Transverse colon (tissue), 4 donors: ENCODE measurements at regions not wholly inside any gene's neighbourhood (a gene's known extent, or its start where the extent isn't known, plus 50 kb on each side); places are given as distances from the start of the nearest gene placed in this dataset.

ENCODE experiments used
- DNase-seq: peaks from one replicate; pipeline ENCODE4 v3.0.0-alpha.2; 2019
- H3K27ac ChIP-seq, 4 donors: fragments of 200-600 bp; sonication (generic); 2 replicates each; pipeline ENCODE4 v1.5.1; 2016 to 2018; ENCODE audit warnings: inconsistent platforms in 4 of 4
- H3K27me3 ChIP-seq: fragments of 200-600 bp; sonication (generic); 2 replicates; pipeline ENCODE4 v1.5.1; 2017; ENCODE audit warnings: inconsistent platforms
- H3K36me3 ChIP-seq, 4 donors: fragments of 200-600 bp; sonication (generic); 2 replicates each; pipeline ENCODE4 v1.5.1; 2017 to 2019; ENCODE audit warnings: inconsistent platforms in 4 of 4
- H3K4me1 ChIP-seq, 4 donors: fragments of 200-600 bp; sonication (generic); 2 replicates each; pipeline ENCODE4 v1.5.1; 2017 to 2020; ENCODE audit warnings: inconsistent platforms in 4 of 4
- H3K4me3 ChIP-seq, 4 donors: fragments of 200-600 bp; sonication (generic); 1 replicate in 1 of 4; 2 replicates in 3 of 4; pipeline versions ENCODE4 v1.5.1 to v1.6.1; 2017 to 2019; ENCODE audit warnings: inconsistent platforms in 4 of 4
- H3K9me3 ChIP-seq, 2 donors: fragments of 200-600 bp; sonication (generic); 2 replicates each; pipeline ENCODE4 v1.5.1; 2017 to 2019; ENCODE audit warnings: inconsistent platforms in 2 of 2
- EP300 ChIP-seq: sonication (generic); formaldehyde crosslinking; IDR thresholded peaks from one replicate; pipeline ENCODE4 v1.6.1; 2017; ENCODE audit warnings: antibody characterized with exemption, low read depth
- POLR2A ChIP-seq: fragments of 450-650 bp; IDR thresholded peaks from one replicate; pipeline ENCODE4 v1.6.1; 2016; ENCODE audit warnings: antibody characterized with exemption, mild to moderate bottlenecking, moderate library complexity
- POLR2AphosphoS5 ChIP-seq, 3 donors: sonication (generic); formaldehyde crosslinking; IDR thresholded peaks; one replicate each; pipeline ENCODE4 v1.6.1; 2016; ENCODE audit warnings: antibody characterized with exemption in 3 of 3
- WGBS, 2 donors: methylation state at CpG; one replicate each; pipeline ENCODE4 v1.1.5; 2018; ENCODE audit warnings: low coverage in 1 of 2; 5-methylcytosine and 5-hydroxymethylcytosine counted together
- in situ Hi-C, 4 donors: fragments of 200-750 bp; cut with MboI; loops; one replicate each; pipeline versions ENCODE4 v1.15.0 to v1.15.1; 2017; ENCODE audit warnings: low sequenced_read_pairs in 3 of 4, low pct_ligation_motif_present in 1 of 4, low pct_unique_long_range_greater_than_20kb in 1 of 4
- intact Hi-C: fragments of 100-400 bp; cut with DNase I; formaldehyde crosslinking; loops from one replicate; pipeline ENCODE4 v1.15.1; 2023; ENCODE audit warnings: low total_unique reads
- TF ChIP-seq, protein P1 (sequence below), 5 experiments: fragments of 200-600 bp in 3 of 5; fragments of 450-650 bp in 2 of 5; sonication (generic) in 3 of 5; IDR thresholded peaks; 1 replicate in 2 of 5; 2 replicates in 3 of 5; pipeline ENCODE4 v1.5.1; 2016 to 2017; ENCODE audit warnings: antibody characterized with exemption in 5 of 5, inconsistent platforms in 3 of 5, mild to moderate bottlenecking in 2 of 5, moderate library complexity in 1 of 5

DNA sequence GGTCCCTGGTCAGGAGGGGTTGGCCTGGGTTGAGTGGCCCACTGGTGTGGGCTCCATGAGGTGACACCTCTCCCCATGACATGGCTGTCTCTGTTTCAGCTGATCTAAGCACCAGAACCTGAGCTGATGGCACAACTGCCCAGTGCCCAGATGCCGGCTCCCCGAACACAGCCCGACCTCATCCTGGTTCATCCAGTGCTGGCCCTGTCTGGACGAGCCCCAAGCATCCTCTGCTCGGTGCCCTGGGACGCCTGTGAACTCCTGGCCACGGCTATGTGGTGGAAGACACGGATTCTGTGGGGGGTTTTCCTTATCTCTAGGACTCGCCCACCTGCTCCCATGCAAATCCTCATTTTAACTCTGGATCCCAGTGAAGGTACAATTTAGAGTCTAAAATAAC lies 389.2 kb downstream of the SHANK2 start:
- H3K27me3 ChIP-seq = no peaks in the 10 kb centered on the region
- H3K27ac ChIP-seq = no peak overlapping the region
- no peaks in the 10 kb centered on the region for H3K36me3 ChIP-seq
- intact Hi-C loops = no loop called here
- WGBS, 2 donors = 85% methylated on average over 9 of the region's 9 CpGs; no CpG with 5 or more reads in 1 of the 2 donors
- H3K4me3 ChIP-seq = no peak overlapping the region
- TF ChIP-seq POLR2AphosphoS5 (IDR thresholded peaks at IDR 0.05) (no peak), EP300 (no peak)
- H3K9me3 ChIP-seq = no peaks in the 10 kb centered on the region
- in situ Hi-C loops = no loop called here
- H3K4me1 ChIP-seq = no peaks in the 10 kb centered on the region
- DNase-seq = no peak

DNA sequence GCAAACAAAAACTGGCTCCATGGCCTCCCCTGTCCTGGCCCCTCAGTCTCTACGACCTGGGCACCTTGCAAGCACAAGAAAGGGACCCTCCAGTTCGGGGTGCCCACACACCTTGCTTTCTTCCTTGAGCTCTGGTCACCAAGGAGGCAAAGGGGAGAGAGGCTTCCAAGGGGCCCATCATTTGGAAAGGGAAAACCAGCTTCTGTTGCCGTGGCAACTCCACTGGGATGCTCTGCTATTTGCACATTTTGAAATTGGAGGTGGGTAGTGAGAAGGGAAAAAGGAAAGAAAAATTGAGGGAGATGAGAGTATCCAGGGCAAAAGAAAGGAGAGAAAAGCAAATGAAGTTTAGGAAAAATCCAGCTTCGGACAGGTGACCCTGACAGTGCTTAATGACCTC lies 388.4 kb downstream of the SHANK2 start:
- H3K27me3 ChIP-seq = no peaks in the 10 kb centered on the region
- WGBS, 2 donors = 81 to 83% methylated on average over 3 to 4 of the region's 4 CpGs
- H3K36me3 ChIP-seq = no peaks in the 10 kb centered on the region
- in situ Hi-C loops (no loop called here), intact Hi-C loops (no loop called here)
- TF ChIP-seq EP300 (no peak), POLR2AphosphoS5 (IDR thresholded peaks at IDR 0.05) (no peak), POLR2A (no peak)
- TF ChIP-seq, protein P1, sequence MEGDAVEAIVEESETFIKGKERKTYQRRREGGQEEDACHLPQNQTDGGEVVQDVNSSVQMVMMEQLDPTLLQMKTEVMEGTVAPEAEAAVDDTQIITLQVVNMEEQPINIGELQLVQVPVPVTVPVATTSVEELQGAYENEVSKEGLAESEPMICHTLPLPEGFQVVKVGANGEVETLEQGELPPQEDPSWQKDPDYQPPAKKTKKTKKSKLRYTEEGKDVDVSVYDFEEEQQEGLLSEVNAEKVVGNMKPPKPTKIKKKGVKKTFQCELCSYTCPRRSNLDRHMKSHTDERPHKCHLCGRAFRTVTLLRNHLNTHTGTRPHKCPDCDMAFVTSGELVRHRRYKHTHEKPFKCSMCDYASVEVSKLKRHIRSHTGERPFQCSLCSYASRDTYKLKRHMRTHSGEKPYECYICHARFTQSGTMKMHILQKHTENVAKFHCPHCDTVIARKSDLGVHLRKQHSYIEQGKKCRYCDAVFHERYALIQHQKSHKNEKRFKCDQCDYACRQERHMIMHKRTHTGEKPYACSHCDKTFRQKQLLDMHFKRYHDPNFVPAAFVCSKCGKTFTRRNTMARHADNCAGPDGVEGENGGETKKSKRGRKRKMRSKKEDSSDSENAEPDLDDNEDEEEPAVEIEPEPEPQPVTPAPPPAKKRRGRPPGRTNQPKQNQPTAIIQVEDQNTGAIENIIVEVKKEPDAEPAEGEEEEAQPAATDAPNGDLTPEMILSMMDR (IDR thresholded peaks at IDR 0.05) = no peak
- DNase-seq = no peak
- H3K9me3 ChIP-seq = no peaks in the 10 kb centered on the region
- H3K4me1 ChIP-seq = no peaks in the 10 kb centered on the region
- no peak overlapping the region for H3K4me3 ChIP-seq
- no peak overlapping the region for H3K27ac ChIP-seq

DNA sequence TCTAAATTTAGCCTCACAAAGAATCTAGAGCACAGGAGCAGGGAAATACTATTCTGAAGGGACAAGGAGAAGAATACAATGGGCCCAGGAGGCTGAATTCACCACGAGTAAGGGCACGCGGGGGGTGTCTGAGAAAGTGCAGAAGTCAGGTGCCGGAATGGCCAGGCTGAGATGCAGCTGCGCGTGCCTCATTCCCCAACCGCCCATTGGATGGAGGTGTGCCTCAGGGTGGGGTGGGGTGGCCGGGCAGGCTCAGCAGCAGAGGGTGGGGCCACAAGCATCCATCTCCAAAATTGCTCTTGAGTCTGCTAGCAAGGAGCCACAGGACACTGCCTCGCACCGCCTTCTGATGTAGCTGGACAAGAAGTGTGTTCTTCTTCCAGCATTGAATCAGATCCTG lies 387.0 kb downstream of the SHANK2 start:
- in situ Hi-C loops (no loop called here), intact Hi-C loops (no loop called here)
- H3K27me3 ChIP-seq = no peaks in the 10 kb centered on the region
- no peaks in the 10 kb centered on the region for H3K9me3 ChIP-seq
- no peak overlapping the region for H3K4me3 ChIP-seq
- WGBS, 2 donors = 80 to 92% methylated on average over 1 to 10 of the region's 10 CpGs
- H3K36me3 ChIP-seq = no peaks in the 10 kb centered on the region
- DNase-seq = no peak
- no peaks in the 10 kb centered on the region for H3K4me1 ChIP-seq
- TF ChIP-seq EP300 = no peak
- TF ChIP-seq POLR2A = no peak
- TF ChIP-seq, protein P1 (IDR thresholded peaks at IDR 0.05) = no peak
- no peak for TF ChIP-seq POLR2AphosphoS5 (IDR thresholded peaks at IDR 0.05)
- no peak overlapping the region for H3K27ac ChIP-seq

DNA sequence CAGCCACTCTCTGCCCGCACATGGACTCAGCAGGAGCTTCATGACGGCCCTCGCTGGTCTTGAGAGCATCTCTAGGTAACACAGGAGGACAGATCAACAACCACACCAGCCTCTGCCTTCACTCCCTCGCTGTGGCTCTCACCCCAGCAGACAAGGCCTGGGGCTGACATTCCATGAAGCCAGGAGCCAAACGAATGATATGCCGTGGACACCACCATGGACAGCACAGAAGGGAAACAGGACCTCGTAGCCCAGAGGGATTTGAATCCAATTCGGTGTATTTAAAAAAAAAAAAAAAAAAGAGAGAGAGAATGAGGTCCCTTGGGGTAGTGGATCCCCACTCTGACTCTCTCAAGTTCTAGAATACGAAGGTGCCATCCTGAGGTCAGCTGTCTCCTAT lies 385.5 kb downstream of the SHANK2 start:
- no peaks in the 10 kb centered on the region for H3K9me3 ChIP-seq
- no peak for TF ChIP-seq POLR2A
- no peak for TF ChIP-seq EP300
- TF ChIP-seq, protein P1 (IDR thresholded peaks at IDR 0.05) = no peak
- TF ChIP-seq POLR2AphosphoS5 (IDR thresholded peaks at IDR 0.05) = no peak
- intact Hi-C loops (no loop called here), in situ Hi-C loops (no loop called here)
- no peaks in the 10 kb centered on the region for H3K4me1 ChIP-seq
- no peak overlapping the region for H3K4me3 ChIP-seq
- no peaks in the 10 kb centered on the region for H3K27me3 ChIP-seq
- DNase-seq = no peak
- H3K27ac ChIP-seq = no peak overlapping the region
- 74 to 93% methylated on average over 2 to 9 of the region's 9 CpGs for WGBS, 2 donors
- H3K36me3 ChIP-seq = no peaks in the 10 kb centered on the region

DNA sequence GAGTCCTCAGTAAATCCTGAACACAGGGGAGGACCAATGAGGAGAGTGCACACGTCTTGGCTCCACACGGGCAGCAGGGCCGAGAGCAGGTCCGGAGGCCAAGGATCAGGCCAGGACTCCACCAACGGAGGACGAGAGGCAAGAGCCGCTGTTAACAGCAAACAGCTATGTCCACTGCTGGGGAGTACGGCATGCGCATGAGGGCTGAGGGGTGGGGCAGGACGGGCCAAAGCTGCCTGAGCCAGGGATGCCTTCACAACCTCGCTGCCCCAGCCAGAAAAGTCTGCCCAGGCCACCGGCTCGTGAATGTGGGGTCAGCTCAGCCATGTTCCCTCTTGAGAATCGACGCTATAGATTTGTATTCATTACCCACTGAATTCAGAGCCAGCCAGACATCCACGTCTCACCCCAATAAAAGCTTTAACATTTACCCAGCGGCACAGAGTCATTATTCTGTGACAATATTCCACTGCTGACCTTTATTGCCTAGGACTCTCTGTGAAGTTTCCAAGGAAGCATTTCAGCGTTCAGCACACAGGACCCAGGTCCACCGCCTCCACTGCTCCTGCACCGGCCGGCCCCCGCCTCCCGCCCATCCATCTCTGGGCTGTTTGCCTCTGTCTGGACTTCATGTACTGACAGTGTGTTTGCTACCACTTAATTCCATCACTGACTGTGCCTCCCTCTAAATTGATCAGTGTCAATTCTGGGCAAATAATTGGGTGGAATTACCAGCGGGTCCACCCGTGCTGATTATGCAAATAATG lies 384.9 kb downstream of the SHANK2 start:
- Histone ChIP-seq H3K27ac (no peak overlapping the region), H3K36me3 (no peaks in the 10 kb centered on the region), H3K4me1 (no peaks in the 10 kb centered on the region), H3K4me3 (no peak overlapping the region), H3K9me3 (no peaks in the 10 kb centered on the region), H3K27me3 (no peaks in the 10 kb centered on the region)
- intact Hi-C loops = no loop called here
- WGBS, 2 donors = 63 to 89% methylated on average over 2 to 25 of the region's 25 CpGs
- DNase-seq = no peak
- in situ Hi-C loops = no loop called here
- TF ChIP-seq POLR2AphosphoS5 (IDR thresholded peaks at IDR 0.05) = no peak
- TF ChIP-seq, protein P1 (IDR thresholded peaks at IDR 0.05) = no peak
- TF ChIP-seq POLR2A = no peak
- TF ChIP-seq EP300 = no peak
